HG02798 (cell line): ENCODE measurements at regions not wholly inside any gene's neighbourhood (a gene's known extent, or its start where the extent isn't known, plus 50 kb on each side); places are given as distances from the start of the nearest gene placed in this dataset.

ENCODE experiments used
- ATAC-seq: cut with Tn5 transposase; IDR thresholded peaks from one replicate; pipeline ENCODE4 v1.9.1; 2021; ENCODE audit warnings: mild to moderate bottlenecking; ENCODE audit not compliant: unreplicated experiment, poor library complexity

GRCh38 chr5:133780619-133781280, 168.4 kb upstream of the FSTL4 start:
- ATAC-seq, result no peak

DNA sequence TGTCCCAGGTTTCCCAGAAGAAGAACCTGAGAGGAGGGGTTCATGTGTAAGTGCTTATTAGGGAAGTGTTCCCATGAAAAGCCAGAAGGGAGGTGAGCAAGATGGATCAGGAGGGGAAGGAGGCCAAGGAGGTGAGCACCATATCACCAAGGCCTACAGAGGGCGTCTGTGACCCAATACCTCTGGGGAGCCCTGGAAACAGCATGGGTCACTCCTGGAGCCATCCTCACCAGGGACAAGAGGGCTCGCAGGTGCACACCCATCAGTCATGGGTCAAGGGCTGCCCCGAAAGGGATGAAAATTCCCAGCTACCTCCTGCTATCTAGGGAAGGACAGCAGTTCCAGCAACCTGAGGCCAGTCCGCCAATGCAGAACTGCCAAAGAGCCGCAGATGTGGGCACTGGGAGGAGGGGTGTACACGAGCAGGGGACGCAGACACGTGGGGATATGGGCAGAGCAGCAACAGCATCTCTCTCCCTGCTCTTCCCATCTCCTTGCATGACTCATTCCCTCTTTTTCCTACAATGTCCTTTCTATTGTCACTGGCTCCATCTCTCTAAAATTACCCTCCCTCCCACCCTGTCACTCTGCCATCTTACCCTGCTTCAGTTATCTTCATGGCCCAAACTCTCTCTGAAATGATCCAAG, 167.6 kb upstream of the FSTL4 start:
- ATAC-seq, result no peak

DNA sequence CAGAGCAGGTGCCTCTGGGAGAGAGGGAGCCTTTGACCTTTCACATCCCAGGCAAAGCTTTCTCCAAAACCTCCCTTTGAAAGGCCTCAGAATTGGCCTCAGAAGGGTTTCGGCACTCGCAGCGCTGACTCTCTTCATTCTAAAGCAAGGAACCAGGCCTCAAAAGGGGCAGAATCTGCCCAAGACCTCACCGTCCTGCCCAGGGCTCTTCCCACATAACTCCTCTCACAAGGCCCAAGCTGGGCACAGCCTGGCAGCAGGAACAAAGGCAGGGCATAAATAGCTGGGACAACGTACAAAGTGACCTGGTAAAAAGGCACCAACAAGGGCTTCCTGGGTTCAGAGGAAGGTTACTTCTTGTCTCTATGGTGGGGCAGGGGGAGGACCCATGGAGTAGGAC, 166.3 kb upstream of the FSTL4 start:
- no peak for ATAC-seq

DNA sequence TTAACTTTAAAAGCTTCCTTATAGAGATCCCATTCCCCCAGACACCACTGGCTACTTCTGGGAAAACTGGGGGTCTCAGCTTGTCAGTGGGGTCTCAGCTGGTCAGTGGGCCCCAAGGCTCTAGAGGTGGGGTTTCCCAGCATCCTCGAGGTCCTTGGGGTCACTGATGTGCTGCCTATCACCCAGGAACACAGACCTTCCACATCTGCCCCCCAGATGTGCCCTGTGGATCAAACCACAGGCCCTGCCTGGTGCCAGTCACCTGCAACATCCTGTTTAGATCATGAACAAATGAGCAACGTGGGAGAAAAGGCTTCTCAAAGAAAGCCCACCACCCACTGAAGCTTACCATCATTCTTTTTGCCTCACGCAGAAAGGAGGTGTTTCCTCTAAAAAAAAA, 165.6 kb upstream of the FSTL4 start:
- ATAC-seq, result no peak

- ATAC-seq, result no peak
Observed at GRCh38 chr5:133775584-133776304, 163.4 kb upstream of the FSTL4 start.

- ATAC-seq, result no peak
Observed at GRCh38 chr5:133773247-133774202, 161.2 kb upstream of the FSTL4 start.

GRCh38 chr5:133769842-133770241, 157.5 kb upstream of the FSTL4 start:
- ATAC-seq, result no peak

DNA sequence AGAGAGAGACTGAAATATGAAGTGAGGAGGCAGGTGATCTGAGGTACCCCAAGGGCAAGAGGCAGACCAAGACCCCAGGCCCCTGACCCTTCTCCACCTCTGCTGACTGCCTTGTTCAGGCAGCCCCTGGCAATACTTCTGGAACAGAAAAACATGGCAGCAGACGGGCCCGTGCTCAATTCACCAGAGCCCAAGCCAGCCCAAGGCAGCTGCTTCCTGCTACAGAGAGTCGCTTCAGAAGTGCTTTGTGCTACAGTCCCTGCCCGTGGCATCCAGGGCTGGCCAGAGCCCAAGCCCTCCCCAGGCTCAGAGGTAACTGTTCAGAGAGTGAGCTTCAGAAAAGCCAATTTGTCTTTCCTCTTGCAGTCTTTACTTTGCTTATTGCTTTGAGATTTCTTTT, 151.4 kb upstream of the FSTL4 start:
- ATAC-seq, result no peak

GRCh38 chr5:133761632-133762031, 149.3 kb upstream of the FSTL4 start:
- ATAC-seq, result no peak

DNA sequence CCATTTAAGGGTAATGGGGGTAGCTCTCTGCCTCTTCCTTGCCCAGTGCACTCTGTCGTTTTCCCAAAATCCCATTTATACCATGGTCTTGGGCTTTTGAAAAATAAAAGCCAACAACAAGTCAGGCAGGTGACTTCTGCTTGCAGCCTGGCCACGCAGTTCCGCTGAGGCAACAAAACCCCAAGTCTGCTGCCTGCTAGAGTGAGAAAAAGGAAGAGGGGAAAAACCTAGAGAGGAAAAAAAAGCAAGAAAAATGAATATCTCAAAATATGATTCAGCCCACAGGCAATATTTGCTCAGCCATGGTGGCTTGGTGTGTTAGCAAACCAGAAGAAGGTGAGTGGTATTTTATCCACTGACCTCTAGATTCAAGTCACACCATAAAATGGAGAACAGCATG, 148.2 kb upstream of the FSTL4 start:
- ATAC-seq, result no peak

DNA sequence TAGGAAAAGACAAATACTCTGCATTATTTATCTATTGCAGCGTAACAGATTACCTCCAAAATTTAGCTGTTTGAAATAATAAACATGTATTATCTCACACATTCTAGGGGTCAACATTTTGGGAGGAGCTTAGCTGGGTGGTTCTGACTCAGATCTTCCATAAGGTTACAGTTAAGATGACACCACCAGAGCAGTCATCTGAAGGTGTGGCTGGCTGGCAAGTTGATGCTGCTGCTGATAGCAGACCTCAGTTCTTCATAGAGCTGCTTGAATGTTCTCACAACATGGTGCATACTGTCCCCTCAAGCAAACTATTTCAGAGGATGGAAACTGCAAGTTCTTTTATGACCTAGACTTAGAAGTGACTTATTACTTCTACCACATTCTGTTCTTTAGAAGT, 146.3 kb upstream of the FSTL4 start:
- ATAC-seq, result no peak

GRCh38 chr5:133757396-133757945, 145.1 kb upstream of the FSTL4 start:
- ATAC-seq, result no peak

DNA sequence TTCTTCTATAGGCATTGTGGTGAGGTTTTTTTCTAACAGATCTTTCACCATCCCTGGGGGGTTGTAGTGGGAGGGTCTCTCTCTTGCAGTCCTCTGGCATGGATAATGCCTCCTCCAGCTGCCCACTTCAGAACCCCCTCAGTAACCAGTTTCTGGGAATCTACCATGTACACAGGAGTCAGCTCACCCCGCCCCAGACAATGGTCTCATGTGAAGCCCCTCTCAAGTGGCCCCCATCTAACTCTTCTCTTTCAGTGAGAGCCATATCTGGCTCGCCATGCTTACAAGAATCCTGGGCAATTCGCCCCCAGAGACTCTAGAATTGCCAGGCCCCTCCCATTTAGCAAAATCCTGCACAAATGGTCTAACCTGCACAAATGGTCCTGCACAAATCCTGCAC, 144.4 kb upstream of the FSTL4 start:
- no peak for ATAC-seq

DNA sequence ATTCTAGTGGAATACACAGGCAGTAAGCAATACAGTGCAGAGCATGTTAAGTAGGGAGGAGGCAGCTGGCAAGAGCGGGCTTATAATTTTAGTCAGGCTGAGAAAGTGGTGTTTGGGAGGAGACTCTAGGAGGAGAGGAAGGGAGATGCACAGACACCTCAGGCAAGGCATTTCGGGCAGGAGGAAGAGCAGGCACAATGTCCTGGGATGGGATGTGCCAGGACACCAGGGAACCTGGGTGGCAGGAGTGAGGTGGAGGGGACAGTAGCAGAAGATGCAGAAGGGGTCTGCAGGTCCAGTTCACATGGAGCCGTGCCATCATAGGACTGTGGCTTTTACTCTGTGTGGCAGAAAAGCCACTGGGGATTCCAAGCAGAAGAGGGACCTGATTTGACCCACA, 143.7 kb upstream of the FSTL4 start:
- ATAC-seq, result no peak

GRCh38 chr5:133754575-133755169, 142.3 kb upstream of the FSTL4 start:
- ATAC-seq, result no peak

DNA sequence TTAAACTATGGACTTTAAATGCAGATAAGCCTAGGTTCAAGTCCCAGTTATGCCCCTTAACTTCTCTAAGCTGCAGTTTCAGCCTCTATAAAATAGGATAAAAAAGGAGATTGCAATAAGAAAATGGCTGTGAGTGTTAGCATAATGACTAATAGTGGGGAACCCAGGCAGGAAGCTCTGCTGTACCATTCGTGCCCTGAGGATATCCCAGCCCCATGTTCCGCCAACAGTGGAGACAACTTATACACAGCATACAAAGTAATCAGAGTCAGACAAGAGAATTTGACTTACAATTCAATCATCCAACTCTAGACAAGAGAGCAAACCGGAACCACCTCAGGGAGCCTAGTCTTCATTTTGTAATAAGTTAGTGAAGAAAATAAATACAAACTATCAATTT, 141.5 kb upstream of the FSTL4 start:
- no peak for ATAC-seq

GRCh38 chr5:133751846-133752245, 139.5 kb upstream of the FSTL4 start:
- ATAC-seq, result no peak

DNA sequence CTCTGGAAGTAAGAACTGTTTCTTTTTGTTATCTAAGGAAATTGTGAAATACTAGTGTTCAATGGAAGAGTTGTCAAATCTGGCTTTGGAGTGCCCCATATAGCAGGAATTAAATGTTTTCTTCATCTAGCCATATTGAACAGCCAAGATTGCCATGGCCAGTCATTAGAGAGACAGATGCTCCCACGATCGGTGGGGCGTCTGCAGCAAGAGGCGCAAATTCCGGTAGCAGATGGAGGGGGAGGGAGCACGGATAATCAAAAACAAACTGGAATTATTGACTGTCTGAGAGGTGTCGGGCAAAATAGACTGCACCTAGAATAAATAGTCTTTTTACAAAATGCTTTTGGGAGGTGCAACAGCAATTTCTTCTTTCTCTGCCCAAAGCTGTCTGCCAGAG, 139.1 kb upstream of the FSTL4 start:
- ATAC-seq, result no peak

- ATAC-seq, result no peak
Observed at GRCh38 chr5:133750856-133751255, 138.5 kb upstream of the FSTL4 start.

DNA sequence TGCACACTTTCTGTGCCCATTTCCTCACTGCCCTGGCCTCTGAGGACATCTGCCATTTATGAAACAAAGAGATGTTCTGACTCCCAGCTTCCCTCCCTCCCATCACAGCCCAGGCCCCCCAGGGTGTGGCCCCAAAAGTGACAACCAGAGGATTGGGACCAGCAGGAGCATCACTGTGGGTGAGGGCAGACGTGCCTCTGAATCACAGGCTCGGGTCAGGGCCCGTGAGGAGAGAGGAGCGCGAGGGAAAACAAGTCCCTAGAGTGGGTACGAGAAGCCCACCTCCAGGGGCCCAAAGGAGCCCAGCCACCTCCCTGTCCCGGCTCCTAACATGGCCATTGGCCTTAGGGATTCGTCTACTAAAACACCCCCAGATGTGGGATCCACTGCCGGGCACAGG, 138.0 kb upstream of the FSTL4 start:
- ATAC-seq, result no peak
